ENCODE measurements at regions not wholly inside any gene's neighbourhood (a gene's known extent, or its start where the extent isn't known, plus 50 kb on each side); places are given as distances from the start of the nearest gene placed in this dataset.

- CTCF ChIA-PET: interaction anchor here (0.9 to 19.4 kb wide), 4 partner anchors 10 to 23 kb away, joined by 4 to 349 read pairs (median 14); no protein-coding TSS in a partner anchor
- no peak for DNase-seq (ENCODE audit: extremely low spot score)
- no peak for TF ChIP-seq CTCF (IDR thresholded peaks at IDR 0.05; ENCODE audit: control extremely low read depth, extremely low read depth, low read depth, missing control alignments)
- POLR2A ChIA-PET: no interaction called here
Observed at GRCh38 chr11:36719358-36720107, 121.5 kb upstream of the RAG2 start.

DNA sequence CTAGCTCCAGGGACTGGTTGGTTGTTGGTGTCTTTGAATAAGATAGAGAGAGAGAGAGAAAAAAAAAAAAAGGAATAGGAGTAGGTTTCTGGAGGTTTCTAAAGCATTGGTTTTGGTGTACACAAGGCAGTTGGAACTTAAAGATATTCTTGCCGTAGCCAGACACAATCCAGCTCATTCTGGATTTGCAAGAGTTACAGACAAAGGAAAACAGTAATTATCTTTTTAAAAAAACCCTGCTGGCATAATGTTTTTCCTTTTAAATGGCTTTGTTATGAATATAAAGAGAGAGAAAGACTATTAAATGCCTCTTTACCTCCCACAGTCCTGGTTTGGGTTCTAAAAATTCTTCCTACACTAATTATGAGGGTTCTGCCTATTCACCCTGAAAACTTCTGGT, 120.4 kb upstream of the RAG2 start:
- CTCF ChIA-PET: interaction anchor here (0.9 to 19.4 kb wide), 7 partner anchors 9 to 24 kb away, joined by 3 to 349 read pairs (median 7); no protein-coding TSS in a partner anchor
- DNase-seq (ENCODE audit: extremely low spot score): no peak
- POLR2A ChIA-PET: no interaction called here
- no peak for TF ChIP-seq CTCF (IDR thresholded peaks at IDR 0.05; ENCODE audit: control extremely low read depth, extremely low read depth, low read depth, missing control alignments)

- no peak for TF ChIP-seq CTCF (IDR thresholded peaks at IDR 0.05; ENCODE audit: control extremely low read depth, extremely low read depth, low read depth, missing control alignments)
- ChIA-PET CTCF (interaction anchor here (0.7 to 19.4 kb wide), 3 partner anchors 9 to 149 kb away, joined by 3 to 349 read pairs (median 3); no protein-coding TSS in a partner anchor), POLR2A (no interaction called here)
- DNase-seq (ENCODE audit: extremely low spot score): no peak
Observed at GRCh38 chr11:36713715-36714114, 115.7 kb upstream of the RAG2 start.

- CTCF ChIA-PET: interaction anchor here (1.1 to 19.4 kb wide), 7 partner anchors 9 to 147 kb away, joined by 4 to 349 read pairs (median 6); no protein-coding TSS in a partner anchor
- TF ChIP-seq CTCF (IDR thresholded peaks at IDR 0.05; ENCODE audit: control extremely low read depth, extremely low read depth, low read depth, missing control alignments): no peak
- DNase-seq (ENCODE audit: extremely low spot score): no peak
- POLR2A ChIA-PET: no interaction called here
Observed at GRCh38 chr11:36711104-36711825, 113.2 kb upstream of the RAG2 start.

Measured in GM10248 (cell line).